ENCODE measurements at regions not wholly inside any gene's neighbourhood (a gene's known extent, or its start where the extent isn't known, plus 50 kb on each side); places are given as distances from the start of the nearest gene placed in this dataset.

DNA sequence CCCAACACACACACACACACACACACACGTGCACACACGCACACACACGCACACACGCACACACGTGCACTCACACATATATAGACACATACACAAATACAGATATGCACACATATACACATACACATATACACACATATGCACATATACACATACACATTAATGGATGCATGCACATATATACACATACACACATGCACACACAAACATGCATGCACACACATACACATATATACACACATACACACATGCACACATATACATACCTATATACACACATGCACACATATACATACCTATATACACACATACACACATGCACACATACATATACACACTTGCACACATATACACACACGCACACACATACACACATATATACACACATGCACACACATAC lies 312.4 kb upstream of the PFKP start:
- Histone ChIP-seq H3K4me3 (ENCODE audit: insufficient read depth, low read length, poor library complexity, severe bottlenecking) (no peak overlapping the region), H3K9me2 (replicated peaks; ENCODE audit: insufficient read depth, low read length) (no peaks in the 10 kb centered on the region), H3K9ac (ENCODE audit: low read length) (no peak overlapping the region), H2AFZ (ENCODE audit: low read depth, low read length, severe bottlenecking) (no peak overlapping the region), H3K9me3 (ENCODE audit: insufficient read depth, low read length) (no peaks in the 10 kb centered on the region), H4K20me1 (ENCODE audit: low read depth, low read length) (no peaks in the 10 kb centered on the region), H3F3A (ENCODE audit: insufficient read depth) (no peaks in the 10 kb centered on the region), H3K4me2 (ENCODE audit: low read depth, low read length, poor library complexity, severe bottlenecking) (no peak overlapping the region), H3K27ac (ENCODE audit: low read depth, low read length) (no peak overlapping the region), H3K36me3 (ENCODE audit: low read length) (no peaks in the 10 kb centered on the region), H3K27me3 (ENCODE audit: low read length) (no peaks in the 10 kb centered on the region), H3K79me2 (ENCODE audit: insufficient read depth, low read length) (no peaks in the 10 kb centered on the region)
- TF ChIP-seq CTCF (IDR thresholded peaks at IDR 0.05; ENCODE audit: insufficient read depth, low read length, poor library complexity, severe bottlenecking): no peak
- no peak for TF ChIP-seq EZH2phosphoT487 (conservative IDR thresholded peaks at IDR 0.05; ENCODE audit: low read length)

- no peak overlapping the region for H3K9ac ChIP-seq (ENCODE audit: low read length)
- no peaks in the 10 kb centered on the region for H3K9me3 ChIP-seq (ENCODE audit: insufficient read depth, low read length)
- no peaks in the 10 kb centered on the region for H4K20me1 ChIP-seq (ENCODE audit: low read depth, low read length)
- H3K36me3 ChIP-seq (ENCODE audit: low read length): no peaks in the 10 kb centered on the region
- H3K9me2 ChIP-seq (replicated peaks; ENCODE audit: insufficient read depth, low read length): no peaks in the 10 kb centered on the region
- no peak overlapping the region for H3K27ac ChIP-seq (ENCODE audit: low read depth, low read length)
- H3K79me2 ChIP-seq (ENCODE audit: insufficient read depth, low read length): no peaks in the 10 kb centered on the region
- H2AFZ ChIP-seq (ENCODE audit: low read depth, low read length, severe bottlenecking): no peak overlapping the region
- H3K27me3 ChIP-seq (ENCODE audit: low read length): no peaks in the 10 kb centered on the region
- H3F3A ChIP-seq (ENCODE audit: insufficient read depth): no peaks in the 10 kb centered on the region
- no peak overlapping the region for H3K4me2 ChIP-seq (ENCODE audit: low read depth, low read length, poor library complexity, severe bottlenecking)
- H3K4me3 ChIP-seq (ENCODE audit: insufficient read depth, low read length, poor library complexity, severe bottlenecking): no peak overlapping the region
- TF ChIP-seq EZH2phosphoT487 (conservative IDR thresholded peaks at IDR 0.05; ENCODE audit: low read length) (no peak), CTCF (IDR thresholded peaks at IDR 0.05; ENCODE audit: insufficient read depth, low read length, poor library complexity, severe bottlenecking) (no peak)
These were observed 319.1 kb upstream of the PFKP start for GRCh38 chr10:2748287-2748686.

DNA sequence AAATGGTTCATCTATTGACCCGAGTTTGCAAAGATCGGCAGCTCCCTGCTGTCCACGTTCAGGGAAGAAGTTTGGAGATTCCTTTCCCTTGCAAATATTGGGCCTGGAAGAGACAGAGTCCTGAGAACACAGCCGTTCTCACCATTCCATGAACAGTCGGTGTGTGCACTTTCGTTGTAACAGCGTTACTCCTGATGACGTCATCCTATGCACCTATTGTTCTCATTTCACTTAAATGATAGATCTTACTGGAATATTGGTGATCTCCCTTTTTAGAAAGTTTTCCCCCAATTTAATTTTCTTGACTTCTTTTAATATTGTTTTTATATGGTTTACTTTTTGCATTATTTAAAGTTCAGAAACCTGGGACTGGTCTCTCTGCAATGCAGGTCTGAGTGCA lies 320.7 kb upstream of the PFKP start:
- Histone ChIP-seq H3K36me3 (ENCODE audit: low read length) (no peaks in the 10 kb centered on the region), H3K27ac (ENCODE audit: low read depth, low read length) (no peak overlapping the region), H3K79me2 (ENCODE audit: insufficient read depth, low read length) (no peaks in the 10 kb centered on the region), H3K9me3 (ENCODE audit: insufficient read depth, low read length) (no peaks in the 10 kb centered on the region), H3K9me2 (replicated peaks; ENCODE audit: insufficient read depth, low read length) (no peaks in the 10 kb centered on the region), H3K4me2 (ENCODE audit: low read depth, low read length, poor library complexity, severe bottlenecking) (no peak overlapping the region), H3K4me3 (ENCODE audit: insufficient read depth, low read length, poor library complexity, severe bottlenecking) (no peak overlapping the region), H4K20me1 (ENCODE audit: low read depth, low read length) (no peaks in the 10 kb centered on the region), H2AFZ (ENCODE audit: low read depth, low read length, severe bottlenecking) (no peak overlapping the region), H3K27me3 (ENCODE audit: low read length) (no peaks in the 10 kb centered on the region), H3F3A (ENCODE audit: insufficient read depth) (no peaks in the 10 kb centered on the region), H3K9ac (ENCODE audit: low read length) (no peak overlapping the region)
- TF ChIP-seq EZH2phosphoT487 (conservative IDR thresholded peaks at IDR 0.05; ENCODE audit: low read length): no peak
- TF ChIP-seq CTCF (IDR thresholded peaks at IDR 0.05; ENCODE audit: insufficient read depth, low read length, poor library complexity, severe bottlenecking): no peak

- H2AFZ ChIP-seq (ENCODE audit: low read depth, low read length, severe bottlenecking): no peak overlapping the region
- H3K9ac ChIP-seq (ENCODE audit: low read length): no peak overlapping the region
- H3K36me3 ChIP-seq (ENCODE audit: low read length): no peaks in the 10 kb centered on the region
- no peaks in the 10 kb centered on the region for H3K27me3 ChIP-seq (ENCODE audit: low read length)
- no peaks in the 10 kb centered on the region for H3K9me3 ChIP-seq (ENCODE audit: insufficient read depth, low read length)
- H3K4me2 ChIP-seq (ENCODE audit: low read depth, low read length, poor library complexity, severe bottlenecking): no peak overlapping the region
- no peak overlapping the region for H3K27ac ChIP-seq (ENCODE audit: low read depth, low read length)
- H3K79me2 ChIP-seq (ENCODE audit: insufficient read depth, low read length): no peaks in the 10 kb centered on the region
- no peak overlapping the region for H3K4me3 ChIP-seq (ENCODE audit: insufficient read depth, low read length, poor library complexity, severe bottlenecking)
- no peaks in the 10 kb centered on the region for H3F3A ChIP-seq (ENCODE audit: insufficient read depth)
- no peaks in the 10 kb centered on the region for H3K9me2 ChIP-seq (replicated peaks; ENCODE audit: insufficient read depth, low read length)
- TF ChIP-seq EZH2phosphoT487 (conservative IDR thresholded peaks at IDR 0.05; ENCODE audit: low read length) (no peak), CTCF (IDR thresholded peaks at IDR 0.05; ENCODE audit: insufficient read depth, low read length, poor library complexity, severe bottlenecking) (no peak)
- H4K20me1 ChIP-seq (ENCODE audit: low read depth, low read length): no peaks in the 10 kb centered on the region
These were observed 321.7 kb upstream of the PFKP start for GRCh38 chr10:2745666-2746065.

Data from SU-DHL-6 (cell line).